ENCODE measurements at regions not wholly inside any gene's neighbourhood (a gene's known extent, or its start where the extent isn't known, plus 50 kb on each side); places are given as distances from the start of the nearest gene placed in this dataset.

GRCh38 chr4:20552004-20552403 is 148.3 kb upstream of the PACRGL start:
- Histone ChIP-seq H3K9me2 (replicated peaks; ENCODE audit: insufficient read depth, low read length) (no peaks in the 10 kb centered on the region), H3K79me2 (ENCODE audit: low read length) (no peaks in the 10 kb centered on the region), H3K27me3 (ENCODE audit: low read length) (no peaks in the 10 kb centered on the region), H3K9ac (ENCODE audit: low read length) (no peak overlapping the region), H3K4me1 (ENCODE audit: low read length) (no peaks in the 10 kb centered on the region), H4K20me1 (ENCODE audit: insufficient read depth, low read depth, low read length) (no peaks in the 10 kb centered on the region), H3K9me3 (ENCODE audit: low read length) (no peaks in the 10 kb centered on the region), H3K4me3 (ENCODE audit: low read length) (no peak overlapping the region), H3K4me2 (ENCODE audit: low read depth, low read length, poor library complexity, severe bottlenecking) (no peak overlapping the region), H2AFZ (ENCODE audit: low read length) (no peak overlapping the region), H3K27ac (ENCODE audit: low read length) (no peak overlapping the region), H3K36me3 (ENCODE audit: insufficient read depth, low read length) (no peaks in the 10 kb centered on the region)
- no peak for DNase-seq

- Histone ChIP-seq H3K27ac (ENCODE audit: low read length) (no peak overlapping the region), H3K4me2 (ENCODE audit: low read depth, low read length, poor library complexity, severe bottlenecking) (no peak overlapping the region), H3K79me2 (ENCODE audit: low read length) (no peaks in the 10 kb centered on the region), H3K9me2 (replicated peaks; ENCODE audit: insufficient read depth, low read length) (no peaks in the 10 kb centered on the region), H3K9ac (ENCODE audit: low read length) (no peak overlapping the region), H4K20me1 (ENCODE audit: insufficient read depth, low read depth, low read length) (no peaks in the 10 kb centered on the region), H3K36me3 (ENCODE audit: insufficient read depth, low read length) (no peaks in the 10 kb centered on the region), H3K4me1 (ENCODE audit: low read length) (no peaks in the 10 kb centered on the region), H2AFZ (ENCODE audit: low read length) (no peak overlapping the region), H3K4me3 (ENCODE audit: low read length) (no peak overlapping the region), H3K27me3 (ENCODE audit: low read length) (no peaks in the 10 kb centered on the region), H3K9me3 (ENCODE audit: low read length) (no peaks in the 10 kb centered on the region)
- DNase-seq, result no peak
Observed at GRCh38 chr4:20554134-20554533, 146.1 kb upstream of the PACRGL start.

- Histone ChIP-seq H3K9me3 (ENCODE audit: low read length) (no peaks in the 10 kb centered on the region), H3K4me2 (ENCODE audit: low read depth, low read length, poor library complexity, severe bottlenecking) (no peak overlapping the region), H3K36me3 (ENCODE audit: insufficient read depth, low read length) (no peaks in the 10 kb centered on the region), H3K9ac (ENCODE audit: low read length) (no peak overlapping the region), H3K79me2 (ENCODE audit: low read length) (no peaks in the 10 kb centered on the region), H3K27ac (ENCODE audit: low read length) (no peak overlapping the region), H3K4me3 (ENCODE audit: low read length) (no peak overlapping the region), H2AFZ (ENCODE audit: low read length) (no peak overlapping the region), H3K27me3 (ENCODE audit: low read length) (no peaks in the 10 kb centered on the region), H3K4me1 (ENCODE audit: low read length) (no peaks in the 10 kb centered on the region), H4K20me1 (ENCODE audit: insufficient read depth, low read depth, low read length) (no peaks in the 10 kb centered on the region), H3K9me2 (replicated peaks; ENCODE audit: insufficient read depth, low read length) (no peaks in the 10 kb centered on the region)
- no peak for DNase-seq
Observed at GRCh38 chr4:20565075-20565721, 135.1 kb upstream of the PACRGL start.

GRCh38 chr4:20570981-20571715 is 129.1 kb upstream of the PACRGL start:
- H4K20me1 ChIP-seq (ENCODE audit: insufficient read depth, low read depth, low read length), result no peaks in the 10 kb centered on the region
- no peak overlapping the region for H3K4me3 ChIP-seq (ENCODE audit: low read length)
- no peak for DNase-seq
- H3K9ac ChIP-seq (ENCODE audit: low read length), result no peak overlapping the region
- no peaks in the 10 kb centered on the region for H3K4me1 ChIP-seq (ENCODE audit: low read length)
- no peak overlapping the region for H2AFZ ChIP-seq (ENCODE audit: low read length)
- no peaks in the 10 kb centered on the region for H3K9me2 ChIP-seq (replicated peaks; ENCODE audit: insufficient read depth, low read length)
- H3K9me3 ChIP-seq (ENCODE audit: low read length), result no peaks in the 10 kb centered on the region
- no peaks in the 10 kb centered on the region for H3K36me3 ChIP-seq (ENCODE audit: insufficient read depth, low read length)
- H3K27me3 ChIP-seq (ENCODE audit: low read length), result no peaks in the 10 kb centered on the region
- H3K79me2 ChIP-seq (ENCODE audit: low read length), result no peaks in the 10 kb centered on the region
- H3K27ac ChIP-seq (ENCODE audit: low read length), result no peak overlapping the region
- H3K4me2 ChIP-seq (ENCODE audit: low read depth, low read length, poor library complexity, severe bottlenecking), result no peak overlapping the region

- Histone ChIP-seq H3K9ac (ENCODE audit: low read length) (no peak overlapping the region), H3K9me2 (replicated peaks; ENCODE audit: insufficient read depth, low read length) (no peaks in the 10 kb centered on the region), H3K4me1 (ENCODE audit: low read length) (no peaks in the 10 kb centered on the region), H3K27me3 (ENCODE audit: low read length) (no peaks in the 10 kb centered on the region), H3K36me3 (ENCODE audit: insufficient read depth, low read length) (no peaks in the 10 kb centered on the region), H2AFZ (ENCODE audit: low read length) (no peak overlapping the region), H3K79me2 (ENCODE audit: low read length) (no peaks in the 10 kb centered on the region), H3K27ac (ENCODE audit: low read length) (no peak overlapping the region), H4K20me1 (ENCODE audit: insufficient read depth, low read depth, low read length) (no peaks in the 10 kb centered on the region), H3K9me3 (ENCODE audit: low read length) (no peaks in the 10 kb centered on the region), H3K4me3 (ENCODE audit: low read length) (no peak overlapping the region), H3K4me2 (ENCODE audit: low read depth, low read length, poor library complexity, severe bottlenecking) (no peak overlapping the region)
- DNase-seq, result no peak
Observed at GRCh38 chr4:20572976-20573375, 127.3 kb upstream of the PACRGL start.

- no peak overlapping the region for H3K27ac ChIP-seq (ENCODE audit: low read length)
- H3K9ac ChIP-seq (ENCODE audit: low read length), result no peak overlapping the region
- no peaks in the 10 kb centered on the region for H3K4me1 ChIP-seq (ENCODE audit: low read length)
- H3K36me3 ChIP-seq (ENCODE audit: insufficient read depth, low read length), result no peaks in the 10 kb centered on the region
- H3K9me3 ChIP-seq (ENCODE audit: low read length), result no peaks in the 10 kb centered on the region
- no peak overlapping the region for H3K4me3 ChIP-seq (ENCODE audit: low read length)
- no peak for DNase-seq
- no peaks in the 10 kb centered on the region for H4K20me1 ChIP-seq (ENCODE audit: insufficient read depth, low read depth, low read length)
- no peaks in the 10 kb centered on the region for H3K9me2 ChIP-seq (replicated peaks; ENCODE audit: insufficient read depth, low read length)
- H2AFZ ChIP-seq (ENCODE audit: low read length), result no peak overlapping the region
- no peak overlapping the region for H3K4me2 ChIP-seq (ENCODE audit: low read depth, low read length, poor library complexity, severe bottlenecking)
- no peaks in the 10 kb centered on the region for H3K27me3 ChIP-seq (ENCODE audit: low read length)
- no peaks in the 10 kb centered on the region for H3K79me2 ChIP-seq (ENCODE audit: low read length)
Observed at GRCh38 chr4:20574986-20575385, 125.3 kb upstream of the PACRGL start.

GRCh38 chr4:20575486-20575885 is 124.8 kb upstream of the PACRGL start:
- Histone ChIP-seq H3K9me3 (ENCODE audit: low read length) (no peaks in the 10 kb centered on the region), H3K27ac (ENCODE audit: low read length) (no peak overlapping the region), H3K36me3 (ENCODE audit: insufficient read depth, low read length) (no peaks in the 10 kb centered on the region), H3K9me2 (replicated peaks; ENCODE audit: insufficient read depth, low read length) (no peaks in the 10 kb centered on the region), H3K79me2 (ENCODE audit: low read length) (no peaks in the 10 kb centered on the region), H3K9ac (ENCODE audit: low read length) (no peak overlapping the region), H2AFZ (ENCODE audit: low read length) (no peak overlapping the region), H3K4me2 (ENCODE audit: low read depth, low read length, poor library complexity, severe bottlenecking) (no peak overlapping the region), H3K4me1 (ENCODE audit: low read length) (no peaks in the 10 kb centered on the region), H4K20me1 (ENCODE audit: insufficient read depth, low read depth, low read length) (no peaks in the 10 kb centered on the region), H3K27me3 (ENCODE audit: low read length) (no peaks in the 10 kb centered on the region), H3K4me3 (ENCODE audit: low read length) (no peak overlapping the region)
- DNase-seq, result no peak

GRCh38 chr4:20576861-20577260 is 123.4 kb upstream of the PACRGL start:
- no peak overlapping the region for H3K27ac ChIP-seq (ENCODE audit: low read length)
- H3K27me3 ChIP-seq (ENCODE audit: low read length), result no peaks in the 10 kb centered on the region
- H4K20me1 ChIP-seq (ENCODE audit: insufficient read depth, low read depth, low read length), result no peaks in the 10 kb centered on the region
- no peak overlapping the region for H3K9ac ChIP-seq (ENCODE audit: low read length)
- H3K4me1 ChIP-seq (ENCODE audit: low read length), result no peaks in the 10 kb centered on the region
- H3K4me2 ChIP-seq (ENCODE audit: low read depth, low read length, poor library complexity, severe bottlenecking), result no peak overlapping the region
- H3K9me2 ChIP-seq (replicated peaks; ENCODE audit: insufficient read depth, low read length), result no peaks in the 10 kb centered on the region
- H3K4me3 ChIP-seq (ENCODE audit: low read length), result no peak overlapping the region
- H3K79me2 ChIP-seq (ENCODE audit: low read length), result no peaks in the 10 kb centered on the region
- no peak overlapping the region for H2AFZ ChIP-seq (ENCODE audit: low read length)
- no peak for DNase-seq
- no peaks in the 10 kb centered on the region for H3K36me3 ChIP-seq (ENCODE audit: insufficient read depth, low read length)
- no peaks in the 10 kb centered on the region for H3K9me3 ChIP-seq (ENCODE audit: low read length)
